Upper lobe of left lung (tissue), 6 donors: ENCODE measurements at regions not wholly inside any gene's neighbourhood (a gene's known extent, or its start where the extent isn't known, plus 50 kb on each side); places are given as distances from the start of the nearest gene placed in this dataset.

Source experiments
- ATAC-seq, 2 donors: fragments of 200-7000 bp; cut with Tn5 transposase; one replicate each; pipeline ENCODE4 v1.9.1; 2022; ENCODE audit warnings: mild to moderate bottlenecking in 2 of 2, moderate library complexity in 2 of 2; ENCODE audit not compliant: low FRiP score in 2 of 2
- DNase-seq, 2 donors: peaks; one replicate each; pipeline ENCODE4 v3.0.0-alpha.2; 2019 to 2020
- H3K27ac ChIP-seq, 4 donors: fragments of 200-600 bp; sonication (generic); one replicate each; pipeline ENCODE4 v1.5.1; 2016 to 2019
- H3K27me3 ChIP-seq, 4 donors: fragments of 200-600 bp; sonication (generic); one replicate each; pipeline ENCODE4 v1.5.1; 2017 to 2019
- H3K36me3 ChIP-seq, 4 donors: fragments of 200-600 bp; sonication (generic); one replicate each; pipeline ENCODE4 v1.5.1; 2016 to 2019
- H3K4me1 ChIP-seq, 4 donors: fragments of 200-600 bp; sonication (generic); one replicate each; pipeline ENCODE4 v1.5.1; 2018 to 2019
- H3K4me3 ChIP-seq, 4 donors: fragments of 200-600 bp; sonication (generic); one replicate each; pipeline ENCODE4 v1.5.1; 2017 to 2019; ENCODE audit warnings: mild to moderate bottlenecking in 2 of 4, moderate library complexity in 1 of 4
- H3K9me3 ChIP-seq, 4 donors: fragments of 200-600 bp; sonication (generic); one replicate each; pipeline ENCODE4 v1.5.1; 2018 to 2019
- EP300 ChIP-seq, 4 donors: sonication (generic); formaldehyde crosslinking; IDR thresholded peaks; one replicate each; pipeline ENCODE4 v1.5.1; 2017; ENCODE audit warnings: antibody characterized with exemption in 4 of 4, control low read depth in 2 of 4
- POLR2A ChIP-seq, 4 donors: fragments of 450-650 bp; IDR thresholded peaks; one replicate each; pipeline ENCODE4 v1.5.1; 2016 to 2017; ENCODE audit warnings: antibody characterized with exemption in 4 of 4, mild to moderate bottlenecking in 2 of 4
- POLR2AphosphoS5 ChIP-seq, 2 donors: sonication (generic); formaldehyde crosslinking; IDR thresholded peaks; one replicate each; pipeline ENCODE4 v1.5.1; 2017; ENCODE audit warnings: antibody characterized with exemption in 2 of 2
- WGBS, 2 donors: methylation state at CpG; one replicate each; pipeline ENCODE4 v1.1.5; 2017 to 2018; 5-methylcytosine and 5-hydroxymethylcytosine counted together
- TF ChIP-seq, protein P1 (sequence below), 6 experiments: fragments of 450-650 bp in 4 of 6; fragments of 200-600 bp in 2 of 6; sonication (generic) in 2 of 6; IDR thresholded peaks; one replicate each; pipeline ENCODE4 v1.5.1; 2016 to 2019; ENCODE audit warnings: antibody characterized with exemption in 6 of 6
- donor health status: DM: no; HTN: no; CAD: no; lungs with moderate emphysema.
- donor health status: DM: no; HTN: yes; CAD: no; lungs with severe emphysema.

DNA sequence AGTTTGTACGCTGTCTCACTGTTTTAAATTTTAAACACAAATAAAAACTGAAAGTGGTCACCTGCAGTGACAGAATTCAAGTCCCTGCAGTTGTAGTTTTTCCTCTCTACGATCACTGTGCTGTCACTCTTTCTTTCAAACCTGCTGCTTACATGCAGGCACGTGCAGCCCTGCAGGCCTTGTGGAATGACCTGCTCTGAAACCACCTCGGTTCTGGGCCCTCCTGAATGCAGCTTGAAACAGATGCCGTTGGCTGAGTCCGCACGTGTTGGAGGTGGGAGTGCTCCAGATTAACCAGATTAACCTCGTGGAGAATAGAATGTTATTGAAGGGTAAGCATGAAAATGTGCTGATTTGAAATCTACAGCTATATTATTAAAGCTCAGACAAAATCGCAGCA lies 126.0 kb upstream of the ERCC6L2 start:
- Histone ChIP-seq H3K4me1 (peaks cover 0 to 8% (median 2%) of the 10 kb centered on the region in 4 donors), H3K27ac (no peak overlapping the region), H3K27me3 (no peaks in the 10 kb centered on the region), H3K36me3 (no peaks in the 10 kb centered on the region), H3K9me3 (no peaks in the 10 kb centered on the region), H3K4me3 (no peak overlapping the region)
- TF ChIP-seq POLR2A (IDR thresholded peaks at IDR 0.05) (no peak), EP300 (IDR thresholded peaks at IDR 0.05) (no peak), POLR2AphosphoS5 (IDR thresholded peaks at IDR 0.05) (no peak)
- TF ChIP-seq, protein P1, sequence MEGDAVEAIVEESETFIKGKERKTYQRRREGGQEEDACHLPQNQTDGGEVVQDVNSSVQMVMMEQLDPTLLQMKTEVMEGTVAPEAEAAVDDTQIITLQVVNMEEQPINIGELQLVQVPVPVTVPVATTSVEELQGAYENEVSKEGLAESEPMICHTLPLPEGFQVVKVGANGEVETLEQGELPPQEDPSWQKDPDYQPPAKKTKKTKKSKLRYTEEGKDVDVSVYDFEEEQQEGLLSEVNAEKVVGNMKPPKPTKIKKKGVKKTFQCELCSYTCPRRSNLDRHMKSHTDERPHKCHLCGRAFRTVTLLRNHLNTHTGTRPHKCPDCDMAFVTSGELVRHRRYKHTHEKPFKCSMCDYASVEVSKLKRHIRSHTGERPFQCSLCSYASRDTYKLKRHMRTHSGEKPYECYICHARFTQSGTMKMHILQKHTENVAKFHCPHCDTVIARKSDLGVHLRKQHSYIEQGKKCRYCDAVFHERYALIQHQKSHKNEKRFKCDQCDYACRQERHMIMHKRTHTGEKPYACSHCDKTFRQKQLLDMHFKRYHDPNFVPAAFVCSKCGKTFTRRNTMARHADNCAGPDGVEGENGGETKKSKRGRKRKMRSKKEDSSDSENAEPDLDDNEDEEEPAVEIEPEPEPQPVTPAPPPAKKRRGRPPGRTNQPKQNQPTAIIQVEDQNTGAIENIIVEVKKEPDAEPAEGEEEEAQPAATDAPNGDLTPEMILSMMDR (IDR thresholded peaks at IDR 0.05): no peak
- WGBS, 2 donors: 80 to 84% methylated on average over 9 of the region's 9 CpGs
- ATAC-seq (no peak), DNase-seq (no peak)

DNA sequence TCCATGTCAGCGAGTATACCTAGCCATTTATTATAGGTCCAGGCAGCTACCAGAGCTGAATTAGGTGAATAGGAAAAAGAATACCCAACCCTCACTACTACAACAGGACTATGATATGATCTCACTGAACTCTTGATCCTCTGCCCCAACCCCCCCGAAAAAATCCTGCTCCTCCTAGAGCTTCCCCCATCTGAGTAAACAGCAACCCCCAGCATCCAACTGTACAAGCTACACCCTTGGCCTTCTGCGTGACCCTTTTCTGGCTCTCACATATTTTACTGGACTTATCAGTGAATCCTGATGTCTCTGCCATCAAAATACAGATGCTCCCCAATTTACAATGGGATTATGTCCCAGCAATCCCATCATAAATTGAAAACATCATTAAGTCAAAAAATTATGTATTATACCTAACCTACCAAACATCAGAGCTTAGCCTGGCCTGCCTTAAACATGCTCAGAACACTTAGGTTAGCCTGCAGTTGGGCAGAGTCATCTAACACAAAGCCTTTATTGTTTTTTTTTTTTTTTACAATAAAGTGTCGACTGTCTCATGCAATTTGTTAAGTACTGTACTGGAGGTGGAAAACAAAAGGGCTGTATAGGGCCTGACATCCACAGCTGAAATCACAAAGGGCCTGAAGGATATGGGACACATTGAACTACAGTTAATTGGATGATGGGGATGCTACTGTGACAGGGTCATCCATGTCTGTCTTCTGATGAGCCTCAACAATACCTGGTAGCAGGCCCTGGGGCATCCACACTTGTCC lies 128.9 kb upstream of the ERCC6L2 start:
- Histone ChIP-seq H3K4me3 (no peak overlapping the region), H3K27ac (no peak overlapping the region), H3K4me1 (no peaks in the 10 kb centered on the region), H3K9me3 (no peaks in the 10 kb centered on the region), H3K27me3 (no peaks in the 10 kb centered on the region), H3K36me3 (no peaks in the 10 kb centered on the region)
- DNase-seq: no peak
- ATAC-seq: no peak
- WGBS, 2 donors: 65 to 79% methylated on average over 4 of the region's 4 CpGs
- TF ChIP-seq EP300 (IDR thresholded peaks at IDR 0.05) (no peak), POLR2AphosphoS5 (IDR thresholded peaks at IDR 0.05) (no peak), POLR2A (IDR thresholded peaks at IDR 0.05) (no peak)
- TF ChIP-seq, protein P1 (IDR thresholded peaks at IDR 0.05): no peak

DNA sequence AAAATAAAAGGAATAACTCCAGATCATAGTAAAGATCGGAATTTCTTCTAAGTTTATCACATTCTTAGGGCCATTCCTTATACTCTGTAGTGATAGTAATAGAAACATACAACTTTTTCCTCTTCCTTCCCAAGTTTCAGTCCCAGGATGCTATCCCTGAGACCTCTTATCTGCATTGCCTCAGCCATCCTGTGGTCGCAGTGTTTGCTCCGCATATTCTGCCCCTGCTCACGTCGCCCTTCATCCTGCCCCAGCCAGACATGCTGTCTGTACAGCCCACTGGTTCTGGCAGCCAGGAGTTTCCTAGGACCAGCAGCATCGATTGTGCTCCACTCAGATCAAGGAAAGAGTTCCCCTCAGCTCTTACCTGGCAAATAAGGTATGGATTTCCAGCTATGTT lies 132.7 kb upstream of the ERCC6L2 start:
- no peak overlapping the region for H3K27ac ChIP-seq
- 56 to 58% methylated on average over 6 of the region's 6 CpGs for WGBS, 2 donors

DNA sequence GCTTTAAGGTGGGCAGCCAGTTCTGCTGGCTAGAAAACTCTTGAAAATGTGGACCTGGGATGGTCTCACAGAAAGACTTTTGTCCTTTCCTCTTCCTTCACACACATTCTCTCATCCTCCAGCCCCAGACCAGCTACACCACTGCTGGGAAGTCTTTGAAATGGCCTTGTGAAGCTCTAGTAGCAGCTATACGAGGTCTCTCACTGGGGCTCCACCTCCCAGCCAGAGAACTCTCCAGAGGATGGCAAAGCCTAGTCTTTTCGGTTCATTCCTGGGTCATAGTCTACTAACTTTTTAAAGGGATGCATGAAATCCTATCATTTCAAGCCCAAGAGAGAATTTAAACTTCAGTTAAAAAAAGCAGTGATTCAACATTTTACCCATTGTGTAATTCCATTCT lies 133.9 kb upstream of the ERCC6L2 start:
- no peaks in the 10 kb centered on the region for H3K4me1 ChIP-seq
- H3K36me3 ChIP-seq: no peaks in the 10 kb centered on the region
- H3K4me3 ChIP-seq: no peak overlapping the region
- TF ChIP-seq POLR2AphosphoS5 (IDR thresholded peaks at IDR 0.05) (no peak), EP300 (IDR thresholded peaks at IDR 0.05) (no peak), POLR2A (IDR thresholded peaks at IDR 0.05) (no peak)
- TF ChIP-seq, protein P1 (IDR thresholded peaks at IDR 0.05): no peak
- no peaks in the 10 kb centered on the region for H3K9me3 ChIP-seq
- H3K27me3 ChIP-seq: no peaks in the 10 kb centered on the region
- DNase-seq: no peak
- no peak overlapping the region for H3K27ac ChIP-seq
- WGBS, 2 donors: 28 to 68% methylated on average over 2 of the region's 2 CpGs
- ATAC-seq: no peak

More for the DNA sequence above, 132.7 kb upstream of the ERCC6L2 start:
- Histone ChIP-seq H3K4me1 (no peaks in the 10 kb centered on the region), H3K9me3 (no peaks in the 10 kb centered on the region), H3K36me3 (no peaks in the 10 kb centered on the region), H3K4me3 (no peak overlapping the region), H3K27me3 (no peaks in the 10 kb centered on the region)
- ATAC-seq: no peak
- DNase-seq: no peak
- no peak for TF ChIP-seq EP300 (IDR thresholded peaks at IDR 0.05)
- TF ChIP-seq, protein P1 (IDR thresholded peaks at IDR 0.05): no peak
- no peak for TF ChIP-seq POLR2AphosphoS5 (IDR thresholded peaks at IDR 0.05)
- no peak for TF ChIP-seq POLR2A (IDR thresholded peaks at IDR 0.05)
